Upper lobe of right lung (tissue), 1 donor: ENCODE measurements at regions not wholly inside any gene's neighbourhood (a gene's known extent, or its start where the extent isn't known, plus 50 kb on each side); places are given as distances from the start of the nearest gene placed in this dataset.

Source experiments
- ATAC-seq: fragments of 200-7000 bp; cut with Tn5 transposase; one replicate; pipeline ENCODE4 v1.9.1; 2020; ENCODE audit warnings: mild to moderate bottlenecking, moderate library complexity
- DNase-seq: peaks from one replicate; pipeline ENCODE4 v3.0.0-alpha.2; 2020
- H3K27ac ChIP-seq: fragments of 200-600 bp; one replicate; pipeline ENCODE4 v1.8.0; 2022
- H3K27me3 ChIP-seq: fragments of 200-600 bp; one replicate; pipeline ENCODE4 v1.8.0; 2022; ENCODE audit warnings: mild to moderate bottlenecking
- H3K36me3 ChIP-seq: fragments of 200-600 bp; one replicate; pipeline ENCODE4 v1.8.0; 2022
- H3K4me1 ChIP-seq: fragments of 200-600 bp; one replicate; pipeline ENCODE4 v1.8.0; 2022
- H3K4me3 ChIP-seq: fragments of 200-600 bp; one replicate; pipeline ENCODE4 v1.8.0; 2022; ENCODE audit warnings: mild to moderate bottlenecking
- H3K9me3 ChIP-seq: fragments of 200-600 bp; one replicate; pipeline ENCODE4 v1.8.0; 2022
- CTCF ChIP-seq: fragments of 200-600 bp; IDR thresholded peaks from one replicate; pipeline ENCODE4 v1.8.0; 2022; ENCODE audit warnings: antibody characterized with exemption
- intact Hi-C: fragments of 100-400 bp; cut with DNase I; formaldehyde crosslinking; loops from one replicate; pipeline ENCODE4 v1.11.0; 2022
- donor health status: DM: no; HTN: yes; CAD: no; lungs with severe emphysema.

- H3K4me1 ChIP-seq: no peaks in the 10 kb centered on the region
- H3K27ac ChIP-seq: no peak overlapping the region
- ATAC-seq (no peak), DNase-seq (no peak)
- no peaks in the 10 kb centered on the region for H3K9me3 ChIP-seq
- H3K36me3 ChIP-seq: no peaks in the 10 kb centered on the region
- intact Hi-C loops: no loop called here
- no peak for TF ChIP-seq CTCF
- H3K27me3 ChIP-seq: no peaks in the 10 kb centered on the region
- no peak overlapping the region for H3K4me3 ChIP-seq
These were observed 52.0 kb downstream of the LRATD1 start for GRCh38 chr2:14684516-14684915.

- Histone ChIP-seq H3K27me3 (no peaks in the 10 kb centered on the region), H3K36me3 (no peaks in the 10 kb centered on the region), H3K9me3 (no peaks in the 10 kb centered on the region), H3K4me1 (no peaks in the 10 kb centered on the region), H3K27ac (no peak overlapping the region), H3K4me3 (no peak overlapping the region)
- no peak for ATAC-seq
- intact Hi-C loops: no loop called here
- DNase-seq: no peak
- TF ChIP-seq CTCF: no peak
These were observed 58.4 kb downstream of the LRATD1 start for GRCh38 chr2:14690926-14691325.

DNA sequence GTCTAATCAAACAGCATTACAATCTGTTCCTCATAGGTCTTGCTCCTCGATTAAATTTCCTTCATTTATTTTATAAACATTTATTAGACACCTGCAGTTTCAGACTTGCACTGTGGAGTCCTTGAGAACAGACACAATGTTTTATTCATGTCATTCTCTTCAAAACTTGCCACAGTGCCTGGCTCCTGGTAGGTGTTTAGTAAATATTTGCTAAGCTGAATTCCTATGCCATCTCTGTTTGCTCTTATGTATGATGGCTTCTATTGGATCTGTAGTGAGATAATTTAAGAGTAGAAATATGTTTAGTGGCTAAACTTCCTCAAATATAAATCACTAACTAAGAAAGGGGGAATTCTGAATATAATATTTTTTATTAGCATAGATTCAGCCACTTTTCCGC lies 61.4 kb downstream of the LRATD1 start:
- Histone ChIP-seq H3K9me3 (no peaks in the 10 kb centered on the region), H3K36me3 (no peaks in the 10 kb centered on the region), H3K4me1 (no peaks in the 10 kb centered on the region), H3K27me3 (no peaks in the 10 kb centered on the region), H3K4me3 (no peak overlapping the region), H3K27ac (no peak overlapping the region)
- DNase-seq: no peak
- TF ChIP-seq CTCF: no peak
- ATAC-seq: no peak
- intact Hi-C loops: no loop called here

GRCh38 chr2:14700753-14701152 lies 68.2 kb downstream of the LRATD1 start:
- no peaks in the 10 kb centered on the region for H3K4me1 ChIP-seq
- intact Hi-C loops: no loop called here
- no peaks in the 10 kb centered on the region for H3K27me3 ChIP-seq
- no peaks in the 10 kb centered on the region for H3K36me3 ChIP-seq
- H3K4me3 ChIP-seq: no peak overlapping the region
- no peaks in the 10 kb centered on the region for H3K9me3 ChIP-seq
- no peak for TF ChIP-seq CTCF
- no peak for ATAC-seq
- H3K27ac ChIP-seq: no peak overlapping the region
- DNase-seq: no peak

DNA sequence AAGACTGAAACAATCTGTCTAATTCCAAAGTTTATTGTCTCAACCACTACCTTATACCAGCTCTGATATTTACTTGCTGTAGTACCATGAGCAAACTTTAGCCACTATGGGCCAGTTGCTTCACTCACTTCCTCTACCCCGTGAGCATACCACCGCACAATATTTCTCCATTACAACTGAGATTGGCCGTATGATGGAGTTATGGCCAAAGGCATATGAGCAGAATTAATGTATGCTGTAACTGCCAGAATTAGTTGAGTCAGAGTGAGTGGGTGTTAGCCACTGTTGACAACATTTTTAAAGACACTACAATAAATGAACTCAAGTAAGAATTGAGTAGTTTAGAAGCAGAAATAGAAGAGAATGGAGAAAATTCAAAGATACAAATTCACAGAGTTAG lies 69.7 kb downstream of the LRATD1 start:
- Histone ChIP-seq H3K36me3 (no peaks in the 10 kb centered on the region), H3K9me3 (no peaks in the 10 kb centered on the region), H3K4me3 (no peak overlapping the region), H3K4me1 (no peaks in the 10 kb centered on the region), H3K27ac (no peak overlapping the region), H3K27me3 (no peaks in the 10 kb centered on the region)
- no peak for TF ChIP-seq CTCF
- ATAC-seq (no peak), DNase-seq (no peak)
- intact Hi-C loops: no loop called here

GRCh38 chr2:14706201-14706600 lies 73.7 kb downstream of the LRATD1 start:
- Histone ChIP-seq H3K27me3 (no peaks in the 10 kb centered on the region), H3K4me1 (no peaks in the 10 kb centered on the region), H3K9me3 (no peaks in the 10 kb centered on the region), H3K4me3 (no peak overlapping the region), H3K36me3 (no peaks in the 10 kb centered on the region), H3K27ac (no peak overlapping the region)
- intact Hi-C loops: no loop called here
- TF ChIP-seq CTCF: no peak
- DNase-seq: no peak
- ATAC-seq: no peak
